ENCODE measurements at regions not wholly inside any gene's neighbourhood (a gene's known extent, or its start where the extent isn't known, plus 50 kb on each side); places are given as distances from the start of the nearest gene placed in this dataset.

- Mint-ChIP-seq H3K4me3 (no peak overlapping the region), H3K9me3 (peaks cover 6% of the 10 kb centered on the region), H3K27me3 (no peaks in the 10 kb centered on the region), H3K36me3 (ENCODE audit: low read depth) (no peaks in the 10 kb centered on the region), H3K4me1 (no peaks in the 10 kb centered on the region), H3K27ac (no peak overlapping the region)
- DNase-seq (no peak), ATAC-seq (ENCODE audit: low read depth) (no peak)
- TF ChIP-seq CTCF (IDR thresholded peaks at IDR 0.05): no peak
- POLR2A ChIA-PET: no interaction called here
- CTCF ChIA-PET: no interaction called here
- intact Hi-C loops (cut with micrococcal nuclease): no loop called here
Observed at GRCh38 chr19:31591258-31591657, 242.0 kb upstream of the TSHZ3 start.

- H3K27me3 Mint-ChIP-seq: no peaks in the 10 kb centered on the region
- intact Hi-C loops (cut with micrococcal nuclease): no loop called here
- ATAC-seq (ENCODE audit: low read depth): no peak
- peaks cover 6% of the 10 kb centered on the region for H3K9me3 Mint-ChIP-seq
- no peak for TF ChIP-seq CTCF (IDR thresholded peaks at IDR 0.05)
- H3K4me3 Mint-ChIP-seq: no peak overlapping the region
- H3K27ac Mint-ChIP-seq: no peak overlapping the region
- H3K36me3 Mint-ChIP-seq (ENCODE audit: low read depth): no peaks in the 10 kb centered on the region
- ChIA-PET POLR2A (no interaction called here), CTCF (no interaction called here)
- no peaks in the 10 kb centered on the region for H3K4me1 Mint-ChIP-seq
- DNase-seq: no peak
Observed at GRCh38 chr19:31592456-31592855, 243.2 kb upstream of the TSHZ3 start.

GRCh38 chr19:31594701-31595100, 245.5 kb upstream of the TSHZ3 start:
- intact Hi-C loops (cut with micrococcal nuclease): no loop called here
- ATAC-seq (ENCODE audit: low read depth) (no peak), DNase-seq (no peak)
- Mint-ChIP-seq H3K4me3 (no peak overlapping the region), H3K27me3 (no peaks in the 10 kb centered on the region), H3K4me1 (no peaks in the 10 kb centered on the region), H3K9me3 (peaks cover 6% of the 10 kb centered on the region), H3K36me3 (ENCODE audit: low read depth) (no peaks in the 10 kb centered on the region), H3K27ac (no peak overlapping the region)
- POLR2A ChIA-PET: no interaction called here
- TF ChIP-seq CTCF (IDR thresholded peaks at IDR 0.05): no peak
- CTCF ChIA-PET: no interaction called here

GRCh38 chr19:31595521-31595920, 246.3 kb upstream of the TSHZ3 start:
- Mint-ChIP-seq H3K27ac (no peak overlapping the region), H3K27me3 (no peaks in the 10 kb centered on the region), H3K4me3 (no peak overlapping the region), H3K4me1 (no peaks in the 10 kb centered on the region), H3K36me3 (ENCODE audit: low read depth) (no peaks in the 10 kb centered on the region), H3K9me3 (peaks cover 6% of the 10 kb centered on the region)
- DNase-seq (no peak), ATAC-seq (ENCODE audit: low read depth) (no peak)
- ChIA-PET CTCF (no interaction called here), POLR2A (no interaction called here)
- no peak for TF ChIP-seq CTCF (IDR thresholded peaks at IDR 0.05)
- intact Hi-C loops (cut with micrococcal nuclease): no loop called here

DNA sequence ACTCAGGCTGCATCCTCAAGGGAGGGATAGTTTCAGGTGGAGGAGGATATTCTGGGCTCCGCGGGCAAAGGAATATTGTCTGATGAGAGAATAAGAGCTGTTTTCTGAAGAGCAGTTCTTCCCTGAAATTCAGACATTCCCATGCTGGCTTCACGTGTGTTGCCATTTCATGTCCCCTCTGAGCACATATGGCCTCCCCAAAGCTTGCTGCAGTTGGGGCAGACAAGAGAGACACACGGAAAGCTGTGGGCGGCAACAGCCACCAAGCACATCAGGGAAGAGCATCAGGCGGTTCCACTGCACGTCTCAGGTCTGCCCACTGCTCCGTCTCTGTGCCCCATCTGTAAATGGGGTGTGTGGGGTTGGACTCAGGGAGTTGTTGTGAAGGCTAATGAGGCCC, 247.5 kb upstream of the TSHZ3 start:
- TF ChIP-seq CTCF (IDR thresholded peaks at IDR 0.05): no peak
- Mint-ChIP-seq H3K36me3 (ENCODE audit: low read depth) (no peaks in the 10 kb centered on the region), H3K4me3 (no peak overlapping the region), H3K4me1 (no peaks in the 10 kb centered on the region), H3K27ac (no peak overlapping the region), H3K27me3 (no peaks in the 10 kb centered on the region), H3K9me3 (peaks cover 6% of the 10 kb centered on the region)
- intact Hi-C loops (cut with micrococcal nuclease): no loop called here
- ATAC-seq (ENCODE audit: low read depth) (no peak), DNase-seq (no peak)
- ChIA-PET CTCF (no interaction called here), POLR2A (no interaction called here)
